ENCODE measurements at regions not wholly inside any gene's neighbourhood (a gene's known extent, or its start where the extent isn't known, plus 50 kb on each side); places are given as distances from the start of the nearest gene placed in this dataset.
"Not testable (repeated sequence)": the region's sequence is repeated elsewhere in the genome, so short reads cannot be mapped to it uniquely, and the experiment has no call there.

DNA sequence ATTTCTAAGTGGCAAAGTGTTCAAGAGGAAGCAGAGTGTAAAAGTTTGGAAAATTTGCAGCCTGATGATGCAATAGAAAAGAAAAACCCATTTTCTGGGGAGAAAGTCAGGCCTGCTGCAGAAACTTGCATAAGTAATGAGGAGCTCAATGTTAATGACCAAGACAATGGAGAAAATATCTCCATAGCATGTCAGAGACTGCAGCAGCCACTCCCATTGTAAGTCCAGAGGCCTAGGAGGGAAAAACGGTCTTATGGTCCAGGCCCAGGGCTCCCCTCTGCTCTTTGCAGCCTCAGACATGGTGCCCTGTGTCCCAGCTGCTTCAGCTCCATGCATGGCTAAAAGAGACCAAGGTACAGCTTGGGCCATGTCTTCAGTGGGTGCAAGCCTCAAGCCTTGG lies 96.6 kb upstream of the GMNC start:
- no peaks in the 10 kb centered on the region for H3F3A ChIP-seq (ENCODE audit: control insufficient read depth, insufficient read depth)
- H3K27me3 ChIP-seq (ENCODE audit: control insufficient read depth, low read length): no peaks in the 10 kb centered on the region
- no peaks in the 10 kb centered on the region for H3K36me3 ChIP-seq (ENCODE audit: control insufficient read depth, low read length)
- no peak overlapping the region for H3K4me2 ChIP-seq (ENCODE audit: low read length)
- H3K9me3 ChIP-seq (ENCODE audit: control insufficient read depth, insufficient read depth, low read length): no peaks in the 10 kb centered on the region
- no peak overlapping the region for H3K4me3 ChIP-seq (ENCODE audit: low read length)
- no peaks in the 10 kb centered on the region for H4K20me1 ChIP-seq (ENCODE audit: control insufficient read depth, insufficient read depth, low read depth, low read length)
- H3K79me2 ChIP-seq (ENCODE audit: control insufficient read depth, low read length): no peaks in the 10 kb centered on the region
- no peaks in the 10 kb centered on the region for H3K4me1 ChIP-seq (ENCODE audit: control insufficient read depth, low read length)
- no peaks in the 10 kb centered on the region for H3K9me2 ChIP-seq (replicated peaks; ENCODE audit: control insufficient read depth, low read length)
- H3K27ac ChIP-seq (ENCODE audit: low read depth, low read length): no peak overlapping the region
- TF ChIP-seq, protein P1, sequence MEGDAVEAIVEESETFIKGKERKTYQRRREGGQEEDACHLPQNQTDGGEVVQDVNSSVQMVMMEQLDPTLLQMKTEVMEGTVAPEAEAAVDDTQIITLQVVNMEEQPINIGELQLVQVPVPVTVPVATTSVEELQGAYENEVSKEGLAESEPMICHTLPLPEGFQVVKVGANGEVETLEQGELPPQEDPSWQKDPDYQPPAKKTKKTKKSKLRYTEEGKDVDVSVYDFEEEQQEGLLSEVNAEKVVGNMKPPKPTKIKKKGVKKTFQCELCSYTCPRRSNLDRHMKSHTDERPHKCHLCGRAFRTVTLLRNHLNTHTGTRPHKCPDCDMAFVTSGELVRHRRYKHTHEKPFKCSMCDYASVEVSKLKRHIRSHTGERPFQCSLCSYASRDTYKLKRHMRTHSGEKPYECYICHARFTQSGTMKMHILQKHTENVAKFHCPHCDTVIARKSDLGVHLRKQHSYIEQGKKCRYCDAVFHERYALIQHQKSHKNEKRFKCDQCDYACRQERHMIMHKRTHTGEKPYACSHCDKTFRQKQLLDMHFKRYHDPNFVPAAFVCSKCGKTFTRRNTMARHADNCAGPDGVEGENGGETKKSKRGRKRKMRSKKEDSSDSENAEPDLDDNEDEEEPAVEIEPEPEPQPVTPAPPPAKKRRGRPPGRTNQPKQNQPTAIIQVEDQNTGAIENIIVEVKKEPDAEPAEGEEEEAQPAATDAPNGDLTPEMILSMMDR (IDR thresholded peaks at IDR 0.05; ENCODE audit: low read depth, low read length, poor library complexity, severe bottlenecking): no peak
- no peak for TF ChIP-seq EZH2phosphoT487 (IDR thresholded peaks at IDR 0.05; ENCODE audit: borderline replicate concordance, low read length)

DNA sequence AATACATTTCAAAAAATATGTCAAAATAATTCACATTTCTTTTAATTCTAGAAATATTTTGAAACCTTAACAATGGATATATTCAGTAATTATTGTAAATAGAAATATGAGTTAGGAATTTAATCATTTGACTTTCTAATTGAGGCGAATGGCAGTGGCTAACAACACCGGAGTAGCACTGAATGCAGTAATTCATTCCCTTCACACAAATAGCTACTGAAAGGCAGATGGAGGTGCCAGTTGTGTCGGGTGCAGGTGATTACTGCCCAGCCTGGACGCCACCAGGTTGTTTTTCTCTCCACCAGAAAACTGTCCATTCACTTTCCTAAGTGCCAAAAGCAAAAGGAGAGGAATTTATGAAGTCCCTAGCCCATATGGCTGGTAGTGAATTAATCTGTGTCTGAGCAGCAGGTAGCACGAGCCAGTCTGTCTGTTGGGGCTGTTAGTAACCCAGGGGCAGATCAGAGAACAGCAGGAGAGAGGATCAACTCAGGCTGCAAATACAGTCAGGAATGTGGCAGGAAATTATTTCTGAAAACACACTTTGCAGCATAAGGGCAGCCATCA lies 79.3 kb upstream of the GMNC start:
- Histone ChIP-seq H3K36me3 (ENCODE audit: control insufficient read depth, low read length) (no peaks in the 10 kb centered on the region), H3K4me3 (ENCODE audit: low read length) (no peak overlapping the region), H3K4me2 (ENCODE audit: low read length) (no peak overlapping the region), H3K27me3 (ENCODE audit: control insufficient read depth, low read length) (no peaks in the 10 kb centered on the region), H3K27ac (ENCODE audit: low read depth, low read length) (no peak overlapping the region), H3K4me1 (ENCODE audit: control insufficient read depth, low read length) (no peaks in the 10 kb centered on the region), H3K9me3 (ENCODE audit: control insufficient read depth, insufficient read depth, low read length) (no peaks in the 10 kb centered on the region), H4K20me1 (ENCODE audit: control insufficient read depth, insufficient read depth, low read depth, low read length) (no peaks in the 10 kb centered on the region), H3K9me2 (replicated peaks; ENCODE audit: control insufficient read depth, low read length) (no peaks in the 10 kb centered on the region), H3F3A (ENCODE audit: control insufficient read depth, insufficient read depth) (no peaks in the 10 kb centered on the region), H3K79me2 (ENCODE audit: control insufficient read depth, low read length) (no peaks in the 10 kb centered on the region)
- TF ChIP-seq, protein P1 (IDR thresholded peaks at IDR 0.05; ENCODE audit: low read depth, low read length, poor library complexity, severe bottlenecking): no peak
- TF ChIP-seq EZH2phosphoT487 (IDR thresholded peaks at IDR 0.05; ENCODE audit: borderline replicate concordance, low read length): no peak

DNA sequence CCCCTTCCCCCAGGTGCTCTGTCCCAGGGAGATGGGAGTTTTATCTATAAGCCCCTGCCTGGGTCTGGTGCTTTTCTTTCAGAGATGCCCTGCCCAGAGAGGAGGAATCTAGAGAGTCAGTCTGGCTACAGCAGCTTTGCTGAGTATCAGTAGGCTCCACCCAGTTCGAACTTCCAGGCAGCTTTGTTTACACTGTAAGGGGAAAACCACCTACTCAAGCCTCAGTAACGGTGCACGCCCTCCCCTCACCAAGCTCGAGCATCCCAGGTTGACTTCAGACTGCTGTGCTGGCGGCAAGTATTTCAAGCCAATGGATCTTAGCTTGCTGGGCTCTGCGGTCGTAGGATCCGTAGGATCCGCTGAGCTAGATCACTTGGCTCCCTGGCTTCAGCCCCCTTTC lies 72.1 kb upstream of the GMNC start:
- not testable (repeated sequence) for H3K9me3 ChIP-seq (ENCODE audit: control insufficient read depth, insufficient read depth, low read length); H3K9me2 ChIP-seq (replicated peaks; ENCODE audit: control insufficient read depth, low read length); H3K4me1 ChIP-seq (ENCODE audit: control insufficient read depth, low read length); H3K79me2 ChIP-seq (ENCODE audit: control insufficient read depth, low read length); H3K4me3 ChIP-seq (ENCODE audit: low read length); H4K20me1 ChIP-seq (ENCODE audit: control insufficient read depth, insufficient read depth, low read depth, low read length); H3K36me3 ChIP-seq (ENCODE audit: control insufficient read depth, low read length); H3K27ac ChIP-seq (ENCODE audit: low read depth, low read length); H3K27me3 ChIP-seq (ENCODE audit: control insufficient read depth, low read length); H3F3A ChIP-seq (ENCODE audit: control insufficient read depth, insufficient read depth); H3K4me2 ChIP-seq (ENCODE audit: low read length)

- TF ChIP-seq, protein P1 (IDR thresholded peaks at IDR 0.05; ENCODE audit: low read depth, low read length, poor library complexity, severe bottlenecking): no peak
- TF ChIP-seq EZH2phosphoT487 (IDR thresholded peaks at IDR 0.05; ENCODE audit: borderline replicate concordance, low read length): no peak
- no peaks in the 10 kb centered on the region for H3F3A ChIP-seq (ENCODE audit: control insufficient read depth, insufficient read depth)
- H4K20me1 ChIP-seq (ENCODE audit: control insufficient read depth, insufficient read depth, low read depth, low read length): no peaks in the 10 kb centered on the region
- H3K27ac ChIP-seq (ENCODE audit: low read depth, low read length): no peak overlapping the region
- H3K9me2 ChIP-seq (replicated peaks; ENCODE audit: control insufficient read depth, low read length): no peaks in the 10 kb centered on the region
- no peaks in the 10 kb centered on the region for H3K9me3 ChIP-seq (ENCODE audit: control insufficient read depth, insufficient read depth, low read length)
- H3K4me2 ChIP-seq (ENCODE audit: low read length): no peak overlapping the region
- H3K4me3 ChIP-seq (ENCODE audit: low read length): no peak overlapping the region
- no peaks in the 10 kb centered on the region for H3K4me1 ChIP-seq (ENCODE audit: control insufficient read depth, low read length)
- H3K36me3 ChIP-seq (ENCODE audit: control insufficient read depth, low read length): no peaks in the 10 kb centered on the region
- no peaks in the 10 kb centered on the region for H3K79me2 ChIP-seq (ENCODE audit: control insufficient read depth, low read length)
- no peaks in the 10 kb centered on the region for H3K27me3 ChIP-seq (ENCODE audit: control insufficient read depth, low read length)
These were observed 64.1 kb upstream of the GMNC start for GRCh38 chr3:190926619-190927018.

Measured in DOHH2 (cell line).